ENCODE measurements at regions not wholly inside any gene's neighbourhood (a gene's known extent, or its start where the extent isn't known, plus 50 kb on each side); places are given as distances from the start of the nearest gene placed in this dataset.

GRCh38 chr13:73732350-73732749 lies 401.9 kb downstream of the KLF12 start:
- TF ChIP-seq ISL1 (CRISPR knock-in tag; IDR thresholded peaks at IDR 0.05) (no peak), TSHZ2 (CRISPR knock-in tag; IDR thresholded peaks at IDR 0.05) (no peak), PATZ1 (CRISPR knock-in tag; IDR thresholded peaks at IDR 0.05; ENCODE audit: borderline replicate concordance) (no peak), TOX (CRISPR knock-in tag; IDR thresholded peaks at IDR 0.05; ENCODE audit: borderline replicate concordance) (no peak)
